SH-SY5Y (cell line): ENCODE measurements at regions not wholly inside any gene's neighbourhood (a gene's known extent, or its start where the extent isn't known, plus 50 kb on each side); places are given as distances from the start of the nearest gene placed in this dataset.

ENCODE experiments used
- GATA2 ChIP-seq: IDR thresholded peaks from 2 replicates; pipeline ENCODE4 v1.6.1; 2011; ENCODE audit warnings: mild to moderate bottlenecking, low read depth, low read length
- GATA3 ChIP-seq: IDR thresholded peaks from 2 replicates; pipeline ENCODE4 v1.6.1; 2011; ENCODE audit warnings: low read depth, mild to moderate bottlenecking, low read length, moderate library complexity

- TF ChIP-seq GATA3 (no peak), GATA2 (no peak)
Observed at GRCh38 chr12:19675361-19675760, 236.1 kb downstream of the AEBP2 start.

GRCh38 chr12:19681007-19681406, 241.7 kb downstream of the AEBP2 start:
- no peak for TF ChIP-seq GATA3

DNA sequence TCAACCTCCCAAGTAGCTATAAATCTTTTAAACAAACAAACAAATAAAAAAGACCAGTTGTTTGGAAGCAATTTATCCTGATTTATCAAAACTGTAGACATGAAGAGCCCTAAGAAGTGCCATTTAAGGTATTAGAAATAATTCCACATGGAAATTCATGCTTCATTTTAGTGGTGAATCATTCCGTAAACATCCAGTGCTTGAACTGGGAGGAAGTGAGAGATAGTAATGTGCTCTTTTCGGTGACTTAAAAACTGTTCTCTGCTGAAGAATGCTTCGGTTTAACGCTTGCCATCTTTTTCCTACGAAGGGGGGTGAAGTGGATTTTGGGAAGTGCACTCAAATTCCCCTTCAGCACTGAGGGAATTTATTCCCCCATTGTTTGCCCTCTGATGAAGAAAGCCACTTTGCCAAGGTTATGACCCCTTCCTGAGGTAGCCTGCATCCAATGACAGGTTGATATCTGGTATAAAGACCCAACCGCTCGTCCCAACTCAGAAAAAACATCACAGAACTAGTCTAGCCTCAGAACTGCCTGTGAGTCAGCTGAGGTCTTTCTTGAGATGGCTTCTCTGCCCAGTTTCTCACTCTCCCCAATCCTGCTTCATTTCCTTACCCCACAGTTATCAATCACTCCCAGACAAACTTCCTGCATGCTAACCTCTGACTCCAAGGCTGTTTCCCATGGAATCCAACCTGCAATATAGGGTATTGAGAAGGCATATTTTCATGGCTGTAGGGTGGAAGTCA, 244.1 kb downstream of the AEBP2 start:
- TF ChIP-seq GATA3, result no peak
- no peak for TF ChIP-seq GATA2

GRCh38 chr12:19687371-19687770, 248.1 kb downstream of the AEBP2 start:
- no peak for TF ChIP-seq GATA3

GRCh38 chr12:19688532-19688931, 249.2 kb downstream of the AEBP2 start:
- TF ChIP-seq GATA3 (no peak), GATA2 (no peak)

DNA sequence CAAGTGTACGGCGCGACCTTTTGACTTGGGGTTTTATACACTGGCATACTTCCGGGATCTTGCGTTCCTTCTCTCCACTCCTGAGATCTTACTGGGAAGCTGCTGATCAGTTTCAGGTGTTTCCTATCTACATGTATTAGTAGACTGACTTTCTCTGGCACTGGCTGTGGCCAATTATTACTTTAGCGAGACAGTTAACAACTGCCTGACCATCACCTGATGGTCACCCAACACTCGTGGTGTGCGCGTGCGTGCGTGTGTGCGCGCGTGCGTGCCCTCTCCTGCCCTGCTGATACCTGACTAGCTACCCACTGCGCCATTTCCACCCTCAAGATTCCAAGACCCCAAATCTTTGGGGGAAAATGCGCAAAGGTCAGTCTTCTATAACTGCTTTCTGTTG, 249.9 kb downstream of the AEBP2 start:
- TF ChIP-seq GATA2, result no peak
- TF ChIP-seq GATA3, result no peak

GRCh38 chr12:19689801-19690472, 250.6 kb downstream of the AEBP2 start:
- TF ChIP-seq GATA3, result no peak
- no peak for TF ChIP-seq GATA2

GRCh38 chr12:19692091-19692490, 252.8 kb downstream of the AEBP2 start:
- no peak for TF ChIP-seq GATA3
- no peak for TF ChIP-seq GATA2

GRCh38 chr12:19692566-19692965, 253.3 kb downstream of the AEBP2 start:
- TF ChIP-seq GATA2 (no peak), GATA3 (no peak)

- TF ChIP-seq GATA3 (no peak), GATA2 (no peak)
Observed at GRCh38 chr12:19694627-19695026, 255.3 kb downstream of the AEBP2 start.

GRCh38 chr12:19695244-19696098, 256.2 kb downstream of the AEBP2 start:
- TF ChIP-seq GATA3 (no peak), GATA2 (no peak)

DNA sequence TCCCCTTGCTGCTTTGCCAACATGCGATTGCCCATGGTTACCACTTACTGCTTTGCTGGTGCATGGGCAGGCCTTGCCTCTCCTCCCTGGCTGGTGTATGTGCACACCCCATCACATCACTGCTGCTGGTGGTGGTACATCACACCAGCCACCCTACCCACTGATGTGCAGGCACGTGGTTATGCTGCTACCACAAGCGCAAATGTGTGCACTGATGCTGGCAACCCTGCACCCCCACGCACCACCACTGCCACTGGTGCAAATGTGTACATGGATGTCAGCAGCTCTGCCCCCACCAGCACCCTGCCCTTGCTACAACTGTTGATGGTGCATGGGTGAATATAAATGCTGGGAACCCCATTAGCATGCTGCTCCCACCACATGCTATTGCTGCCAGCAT, 261.7 kb downstream of the AEBP2 start:
- TF ChIP-seq GATA2, result no peak
- no peak for TF ChIP-seq GATA3

DNA sequence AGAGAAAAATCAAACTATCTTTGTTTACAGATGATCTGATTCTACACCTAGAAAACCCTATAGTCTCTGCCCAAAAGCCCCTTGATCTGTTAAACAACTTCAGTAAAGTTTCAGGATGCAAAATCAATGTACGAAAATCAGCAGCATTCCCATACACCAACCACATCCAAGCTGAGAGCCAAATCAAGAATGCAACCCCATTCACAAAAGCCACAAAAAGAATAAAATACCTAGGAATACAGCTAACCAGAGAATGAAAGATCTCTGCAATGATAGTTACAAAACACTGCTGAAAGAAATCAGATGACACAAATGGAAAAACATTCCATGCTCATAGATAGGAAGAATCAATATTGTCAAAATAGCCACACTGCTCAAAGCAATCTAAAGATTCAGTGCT, 265.7 kb downstream of the AEBP2 start:
- no peak for TF ChIP-seq GATA2
- TF ChIP-seq GATA3, result no peak

DNA sequence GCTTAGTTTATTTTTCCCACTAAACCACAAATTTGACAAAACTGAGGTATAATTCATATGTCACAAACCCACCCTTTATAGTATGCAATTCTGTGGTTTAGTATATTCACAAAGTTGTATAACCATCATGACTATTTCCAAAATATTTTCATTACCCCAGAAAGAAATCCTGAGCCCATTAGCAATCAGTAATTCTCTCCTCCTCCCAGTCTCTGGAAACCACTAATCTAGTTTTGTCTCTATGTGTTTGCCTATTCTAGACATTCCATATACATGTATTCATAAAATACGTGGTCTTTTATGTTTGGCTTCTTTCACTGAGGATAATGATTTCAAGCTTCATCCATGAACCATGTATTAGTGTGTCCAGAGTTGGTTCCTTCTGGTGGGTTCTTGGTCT, 267.6 kb downstream of the AEBP2 start:
- TF ChIP-seq GATA2 (no peak), GATA3 (no peak)

- TF ChIP-seq GATA2 (no peak), GATA3 (no peak)
Observed at GRCh38 chr12:19707948-19708409, 268.7 kb downstream of the AEBP2 start.
